22Rv1 (cell line): ENCODE measurements at regions not wholly inside any gene's neighbourhood (a gene's known extent, or its start where the extent isn't known, plus 50 kb on each side); places are given as distances from the start of the nearest gene placed in this dataset.

Experiments
- CTCF ChIP-seq: fragments of 450-650 bp; IDR thresholded peaks from 2 replicates; pipeline ENCODE4 v1.5.1; 2017; ENCODE audit warnings: mild to moderate bottlenecking
- ZFX ChIP-seq: fragments of 450-650 bp; IDR thresholded peaks from 2 replicates; pipeline ENCODE4 v1.6.1; 2017; ENCODE audit warnings: antibody characterized with exemption, borderline replicate concordance

GRCh38 chr5:6166698-6167394 lies 211.5 kb downstream of the MED10 start:
- TF ChIP-seq CTCF (no peak), ZFX (no peak)
